WTC11 (cell line): ENCODE measurements at regions not wholly inside any gene's neighbourhood (a gene's known extent, or its start where the extent isn't known, plus 50 kb on each side); places are given as distances from the start of the nearest gene placed in this dataset.

Source experiments
- ATAC-seq: fragments of 200-7000 bp; cut with Tn5 transposase; 2 replicates; pipeline ENCODE4 v1.10.0; 2021; ENCODE audit warnings: mild to moderate bottlenecking, moderate library complexity
- CTCF ChIA-PET: fragments of 300-600 bp; sonication (Branson Sonifier 250); formaldehyde crosslinking; loops from one replicate; lab custom pipeline; 2021; ENCODE audit warnings: antibody characterized with exemption; lab: Charles Lee
- POLR2A ChIA-PET: fragments of 350-600 bp; sonication (Branson Sonifier 250); formaldehyde crosslinking; loops from one replicate; lab custom pipeline; 2021; ENCODE audit warnings: antibody characterized with exemption; lab: Charles Lee
- DNase-seq: peaks from one replicate; pipeline ENCODE4 v3.0.0; 2021; ENCODE audit warnings: low spot score
- H3K27ac Mint-ChIP-seq: 2 replicates; pipeline ENCODE4 v1.8.0; 2021; ENCODE audit warnings: mixed read lengths
- H3K27me3 Mint-ChIP-seq: 2 replicates; pipeline ENCODE4 v1.8.0; 2021; ENCODE audit warnings: low read depth, mild to moderate bottlenecking, moderate library complexity, mixed read lengths
- H3K36me3 Mint-ChIP-seq: 2 replicates; pipeline ENCODE4 v1.8.0; 2021; ENCODE audit warnings: mixed read lengths
- H3K4me1 Mint-ChIP-seq: 2 replicates; pipeline ENCODE4 v1.8.0; 2022; ENCODE audit warnings: mixed read lengths
- H3K4me3 Mint-ChIP-seq: 2 replicates; pipeline ENCODE4 v1.8.0; 2021; ENCODE audit warnings: mild to moderate bottlenecking, moderate library complexity, mixed read lengths
- H3K9me3 Mint-ChIP-seq: 2 replicates; pipeline ENCODE4 v1.8.0; 2021; ENCODE audit warnings: mixed read lengths
- CREM ChIP-seq: sonication (generic); formaldehyde crosslinking; IDR thresholded peaks from 2 replicates; pipeline ENCODE4 v1.8.1; 2022; ENCODE audit warnings: mild to moderate bottlenecking, missing genetic modification reagents, moderate library complexity
- E2F1 ChIP-seq: sonication (generic); formaldehyde crosslinking; IDR thresholded peaks from 2 replicates; pipeline ENCODE4 v1.8.0; 2022; ENCODE audit warnings: mild to moderate bottlenecking, missing genetic modification reagents
- E2F5 ChIP-seq: sonication (generic); formaldehyde crosslinking; IDR thresholded peaks from 2 replicates; pipeline ENCODE4 v1.8.1; 2022; ENCODE audit warnings: mild to moderate bottlenecking, moderate library complexity, missing genetic modification reagents
- MLX ChIP-seq: sonication (generic); formaldehyde crosslinking; IDR thresholded peaks from 2 replicates; pipeline ENCODE4 v1.8.1; 2023; ENCODE audit warnings: mild to moderate bottlenecking, missing genetic modification reagents, moderate library complexity
- MXD4 ChIP-seq: fragments of 250-450 bp; sonication (Bioruptor Pico); IDR thresholded peaks from 2 replicates; pipeline ENCODE4 v1.8.0; 2021; ENCODE audit warnings: mild to moderate bottlenecking, moderate library complexity, borderline replicate concordance
- SMAD3 ChIP-seq: sonication (generic); formaldehyde crosslinking; IDR thresholded peaks from 2 replicates; pipeline ENCODE4 v1.8.0; 2022; ENCODE audit warnings: missing genetic modification reagents, mild to moderate bottlenecking, borderline replicate concordance
- SOX15 ChIP-seq: fragments of 250-450 bp; sonication (Bioruptor Pico); IDR thresholded peaks from 2 replicates; pipeline ENCODE4 v1.9.0; 2021; ENCODE audit warnings: mild to moderate bottlenecking
- STAT6 ChIP-seq: sonication (generic); formaldehyde crosslinking; conservative IDR thresholded peaks from 2 replicates; pipeline ENCODE4 v1.8.1; 2023; ENCODE audit warnings: mild to moderate bottlenecking, low read depth, missing genetic modification reagents, moderate library complexity
- TEAD1 ChIP-seq: sonication (generic); formaldehyde crosslinking; IDR thresholded peaks from 2 replicates; pipeline ENCODE4 v1.8.0; 2022; ENCODE audit warnings: mild to moderate bottlenecking, missing genetic modification reagents
- ZNF219 ChIP-seq: sonication (generic); formaldehyde crosslinking; IDR thresholded peaks from 2 replicates; pipeline ENCODE4 v1.8.0; 2023; ENCODE audit warnings: missing genetic modification reagents, mild to moderate bottlenecking, borderline replicate concordance
- ZNF512 ChIP-seq: sonication (generic); formaldehyde crosslinking; IDR thresholded peaks from 2 replicates; pipeline ENCODE4 v1.8.1; 2022; ENCODE audit warnings: missing genetic modification reagents, borderline replicate concordance
- TF ChIP-seq, protein P1 (sequence below): fragments of 250-450 bp; sonication (Bioruptor Pico); IDR thresholded peaks from 2 replicates; pipeline ENCODE4 v2.1.2; 2022; ENCODE audit warnings: mild to moderate bottlenecking, moderate library complexity
- TF ChIP-seq, protein P2 (sequence below): sonication (generic); formaldehyde crosslinking; IDR thresholded peaks from 2 replicates; pipeline ENCODE4 v1.8.1; 2023; ENCODE audit warnings: mild to moderate bottlenecking, missing genetic modification reagents, borderline replicate concordance
- TF ChIP-seq, protein P3 (sequence below): sonication (generic); formaldehyde crosslinking; IDR thresholded peaks from 2 replicates; pipeline ENCODE4 v1.8.0; 2023; ENCODE audit warnings: mild to moderate bottlenecking, missing genetic modification reagents

- POLR2A ChIA-PET = no interaction called here
- Mint-ChIP-seq H3K36me3 (peaks cover 74% of the 10 kb centered on the region), H3K4me1 (no peaks in the 10 kb centered on the region), H3K27me3 (peaks cover 3% of the 10 kb centered on the region; the same call in 1 of the 2 replicates), H3K4me3 (no peak overlapping the region), H3K27ac (no peak overlapping the region), H3K9me3 (peaks cover 81% of the 10 kb centered on the region)
- DNase-seq = no peak
- CTCF ChIA-PET = no interaction called here
- TF ChIP-seq, protein P1, sequence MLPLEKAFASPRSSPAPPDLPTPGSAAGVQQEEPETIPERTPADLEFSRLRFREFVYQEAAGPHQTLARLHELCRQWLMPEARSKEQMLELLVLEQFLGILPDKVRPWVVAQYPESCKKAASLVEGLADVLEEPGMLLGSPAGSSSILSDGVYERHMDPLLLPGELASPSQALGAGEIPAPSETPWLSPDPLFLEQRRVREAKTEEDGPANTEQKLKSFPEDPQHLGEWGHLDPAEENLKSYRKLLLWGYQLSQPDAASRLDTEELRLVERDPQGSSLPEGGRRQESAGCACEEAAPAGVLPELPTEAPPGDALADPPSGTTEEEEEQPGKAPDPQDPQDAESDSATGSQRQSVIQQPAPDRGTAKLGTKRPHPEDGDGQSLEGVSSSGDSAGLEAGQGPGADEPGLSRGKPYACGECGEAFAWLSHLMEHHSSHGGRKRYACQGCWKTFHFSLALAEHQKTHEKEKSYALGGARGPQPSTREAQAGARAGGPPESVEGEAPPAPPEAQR (CRISPR knock-in tag) = no peak
- TF ChIP-seq CREM (CRISPR knock-in tag) (no peak), STAT6 (CRISPR knock-in tag) (no peak), ZNF512 (no peak), ZNF219 (CRISPR knock-in tag) (no peak), SOX15 (CRISPR knock-in tag) (no peak)
- TF ChIP-seq, protein P2, sequence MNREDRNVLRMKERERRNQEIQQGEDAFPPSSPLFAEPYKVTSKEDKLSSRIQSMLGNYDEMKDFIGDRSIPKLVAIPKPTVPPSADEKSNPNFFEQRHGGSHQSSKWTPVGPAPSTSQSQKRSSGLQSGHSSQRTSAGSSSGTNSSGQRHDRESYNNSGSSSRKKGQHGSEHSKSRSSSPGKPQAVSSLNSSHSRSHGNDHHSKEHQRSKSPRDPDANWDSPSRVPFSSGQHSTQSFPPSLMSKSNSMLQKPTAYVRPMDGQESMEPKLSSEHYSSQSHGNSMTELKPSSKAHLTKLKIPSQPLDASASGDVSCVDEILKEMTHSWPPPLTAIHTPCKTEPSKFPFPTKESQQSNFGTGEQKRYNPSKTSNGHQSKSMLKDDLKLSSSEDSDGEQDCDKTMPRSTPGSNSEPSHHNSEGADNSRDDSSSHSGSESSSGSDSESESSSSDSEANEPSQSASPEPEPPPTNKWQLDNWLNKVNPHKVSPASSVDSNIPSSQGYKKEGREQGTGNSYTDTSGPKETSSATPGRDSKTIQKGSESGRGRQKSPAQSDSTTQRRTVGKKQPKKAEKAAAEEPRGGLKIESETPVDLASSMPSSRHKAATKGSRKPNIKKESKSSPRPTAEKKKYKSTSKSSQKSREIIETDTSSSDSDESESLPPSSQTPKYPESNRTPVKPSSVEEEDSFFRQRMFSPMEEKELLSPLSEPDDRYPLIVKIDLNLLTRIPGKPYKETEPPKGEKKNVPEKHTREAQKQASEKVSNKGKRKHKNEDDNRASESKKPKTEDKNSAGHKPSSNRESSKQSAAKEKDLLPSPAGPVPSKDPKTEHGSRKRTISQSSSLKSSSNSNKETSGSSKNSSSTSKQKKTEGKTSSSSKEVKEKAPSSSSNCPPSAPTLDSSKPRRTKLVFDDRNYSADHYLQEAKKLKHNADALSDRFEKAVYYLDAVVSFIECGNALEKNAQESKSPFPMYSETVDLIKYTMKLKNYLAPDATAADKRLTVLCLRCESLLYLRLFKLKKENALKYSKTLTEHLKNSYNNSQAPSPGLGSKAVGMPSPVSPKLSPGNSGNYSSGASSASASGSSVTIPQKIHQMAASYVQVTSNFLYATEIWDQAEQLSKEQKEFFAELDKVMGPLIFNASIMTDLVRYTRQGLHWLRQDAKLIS = no peak
- TF ChIP-seq, protein P3, sequence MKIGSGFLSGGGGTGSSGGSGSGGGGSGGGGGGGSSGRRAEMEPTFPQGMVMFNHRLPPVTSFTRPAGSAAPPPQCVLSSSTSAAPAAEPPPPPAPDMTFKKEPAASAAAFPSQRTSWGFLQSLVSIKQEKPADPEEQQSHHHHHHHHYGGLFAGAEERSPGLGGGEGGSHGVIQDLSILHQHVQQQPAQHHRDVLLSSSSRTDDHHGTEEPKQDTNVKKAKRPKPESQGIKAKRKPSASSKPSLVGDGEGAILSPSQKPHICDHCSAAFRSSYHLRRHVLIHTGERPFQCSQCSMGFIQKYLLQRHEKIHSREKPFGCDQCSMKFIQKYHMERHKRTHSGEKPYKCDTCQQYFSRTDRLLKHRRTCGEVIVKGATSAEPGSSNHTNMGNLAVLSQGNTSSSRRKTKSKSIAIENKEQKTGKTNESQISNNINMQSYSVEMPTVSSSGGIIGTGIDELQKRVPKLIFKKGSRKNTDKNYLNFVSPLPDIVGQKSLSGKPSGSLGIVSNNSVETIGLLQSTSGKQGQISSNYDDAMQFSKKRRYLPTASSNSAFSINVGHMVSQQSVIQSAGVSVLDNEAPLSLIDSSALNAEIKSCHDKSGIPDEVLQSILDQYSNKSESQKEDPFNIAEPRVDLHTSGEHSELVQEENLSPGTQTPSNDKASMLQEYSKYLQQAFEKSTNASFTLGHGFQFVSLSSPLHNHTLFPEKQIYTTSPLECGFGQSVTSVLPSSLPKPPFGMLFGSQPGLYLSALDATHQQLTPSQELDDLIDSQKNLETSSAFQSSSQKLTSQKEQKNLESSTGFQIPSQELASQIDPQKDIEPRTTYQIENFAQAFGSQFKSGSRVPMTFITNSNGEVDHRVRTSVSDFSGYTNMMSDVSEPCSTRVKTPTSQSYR (CRISPR knock-in tag) = no peak
- no peak for ATAC-seq
Measured at GRCh38 chr14:106039400-106039799, 513.0 kb downstream of the TMEM121 start.

GRCh38 chr14:106044515-106044914, 518.1 kb downstream of the TMEM121 start:
- Mint-ChIP-seq H3K27me3 (no peaks in the 10 kb centered on the region), H3K9me3 (peaks cover 81% of the 10 kb centered on the region), H3K4me3 (no peak overlapping the region), H3K27ac (no peak overlapping the region), H3K36me3 (peaks cover 70% of the 10 kb centered on the region), H3K4me1 (no peaks in the 10 kb centered on the region)
- CTCF ChIA-PET = no interaction called here
- no peak for ATAC-seq
- TF ChIP-seq TEAD1 (CRISPR knock-in tag) = no peak
- TF ChIP-seq E2F1 (CRISPR knock-in tag) = no peak
- no peak for TF ChIP-seq E2F5 (CRISPR knock-in tag)
- no peak for TF ChIP-seq MLX (CRISPR knock-in tag)
- no peak for TF ChIP-seq SMAD3 (CRISPR knock-in tag)
- TF ChIP-seq MXD4 (CRISPR knock-in tag) = no peak
- DNase-seq = no peak
- POLR2A ChIA-PET = no interaction called here
